PC-9 (cell line): ENCODE measurements at regions not wholly inside any gene's neighbourhood (a gene's known extent, or its start where the extent isn't known, plus 50 kb on each side); places are given as distances from the start of the nearest gene placed in this dataset.

Source experiments
- BruUV-seq: library from RNA; stranded (reverse); fragments of 400-500 nt; replicated peaks from 2 replicates; lab custom pipeline; 2021; lab: Mats Ljungman, UMichigan
- CTCF ChIA-PET: fragments of 300-600 bp; sonication (Branson Sonifier 250); formaldehyde crosslinking; loops from one replicate; lab custom pipeline; 2022; ENCODE audit warnings: antibody characterized with exemption; lab: Charles Lee
- POLR2A ChIA-PET: fragments of 300-600 bp; sonication (Branson Sonifier 250); formaldehyde crosslinking; loops from one replicate; lab custom pipeline; 2022; ENCODE audit warnings: antibody characterized with exemption; ENCODE audit not compliant: unreplicated experiment; lab: Charles Lee
- DNase-seq, 2 experiments: peaks; one replicate each; pipeline versions ENCODE4 v3.0.0 to v3.0.0-alpha.2; 2015 to 2022; ENCODE audit warnings: mixed read lengths in 1 of 2
- H2AFZ ChIP-seq: fragments of 200-600 bp; sonication (generic); 2 replicates; pipeline ENCODE4 v1.8.1; 2017; ENCODE audit warnings: antibody characterized with exemption
- H3F3A ChIP-seq: fragments of 200-600 bp; sonication (generic); 2 replicates; pipeline ENCODE4 v1.8.1; 2017; ENCODE audit warnings: antibody characterized with exemption, mild to moderate bottlenecking, low read depth; ENCODE audit not compliant: insufficient read depth
- H3K27ac ChIP-seq: fragments of 200-600 bp; sonication (generic); 2 replicates; pipeline ENCODE4 v1.6.1; 2016; ENCODE audit warnings: mixed run types
- H3K27me3 ChIP-seq: fragments of 200-600 bp; sonication (generic); 2 replicates; pipeline ENCODE4 v1.6.1; 2016; ENCODE audit warnings: low read depth, mixed run types; ENCODE audit not compliant: insufficient read depth
- H3K36me3 ChIP-seq: fragments of 200-600 bp; sonication (generic); 2 replicates; pipeline ENCODE4 v1.6.1; 2016; ENCODE audit warnings: low read depth, mixed run types
- H3K4me1 ChIP-seq: fragments of 200-600 bp; sonication (generic); replicated peaks from 2 replicates; pipeline ENCODE4 v1.6.1; 2016; ENCODE audit warnings: mixed run types; ENCODE audit not compliant: insufficient read depth
- H3K4me2 ChIP-seq: fragments of 200-600 bp; sonication (generic); 2 replicates; pipeline ENCODE4 v1.6.1; 2017; ENCODE audit warnings: mixed run types
- H3K4me3 ChIP-seq: fragments of 200-600 bp; sonication (generic); 2 replicates; pipeline ENCODE4 v1.6.1; 2016; ENCODE audit warnings: mixed run types
- H3K79me2 ChIP-seq: fragments of 200-600 bp; sonication (generic); 2 replicates; pipeline ENCODE4 v1.6.1; 2017; ENCODE audit warnings: low read depth, mixed run types
- H3K9me2 ChIP-seq: fragments of 200-600 bp; sonication (generic); 2 replicates; pipeline ENCODE4 v1.8.1; 2017; ENCODE audit warnings: mild to moderate bottlenecking; ENCODE audit not compliant: insufficient read depth
- H3K9me3 ChIP-seq: fragments of 200-600 bp; sonication (generic); 2 replicates; pipeline ENCODE4 v1.8.1; 2016; ENCODE audit warnings: low read depth; ENCODE audit not compliant: insufficient read depth
- H4K20me1 ChIP-seq: fragments of 200-600 bp; sonication (generic); 2 replicates; pipeline ENCODE4 v1.8.1; 2017; ENCODE audit not compliant: insufficient read depth
- EZH2 ChIP-seq: fragments of 200-600 bp; sonication (generic); IDR thresholded peaks from 2 replicates; pipeline ENCODE4 v1.8.0; 2017; ENCODE audit warnings: antibody characterized with exemption, low read depth
- intact Hi-C: fragments of 100-400 bp; cut with micrococcal nuclease; formaldehyde crosslinking; loops from one replicate; pipeline ENCODE4 v1.10.0; 2022; ENCODE audit not compliant: unreplicated experiment
- TF ChIP-seq, protein P1 (sequence below): fragments of 200-600 bp; sonication (generic); conservative IDR thresholded peaks from 2 replicates; pipeline ENCODE4 v1.6.1; 2017; ENCODE audit warnings: mixed run types, antibody characterized with exemption, mild to moderate bottlenecking, moderate library complexity

DNA sequence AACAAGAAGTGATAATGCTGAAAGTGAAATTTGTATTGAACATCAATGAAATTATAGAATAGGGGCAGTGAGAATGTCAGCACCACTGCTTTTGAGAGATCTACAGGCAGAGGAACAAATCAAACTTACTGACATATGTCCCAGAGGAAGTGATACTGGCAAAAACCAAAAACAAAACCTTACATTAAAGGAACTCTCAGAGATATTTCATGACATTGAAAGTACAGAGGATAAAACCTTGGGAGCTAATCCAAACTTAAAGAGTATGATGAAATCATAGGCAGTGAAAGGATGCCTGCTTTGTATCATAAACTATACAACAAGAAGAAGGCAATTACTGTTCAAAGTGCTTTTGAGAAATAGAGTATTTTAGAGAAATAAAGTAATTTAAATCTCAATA, 90.4 kb upstream of the SV2C start:
- intact Hi-C loops = no loop called here
- Histone ChIP-seq H3K4me3 (no peak overlapping the region), H3K4me1 (no peaks in the 10 kb centered on the region), H3K27ac (no peak overlapping the region), H3K79me2 (no peaks in the 10 kb centered on the region), H3K9me2 (no peaks in the 10 kb centered on the region; the same call in 1 of the 2 replicates), H3F3A (no peaks in the 10 kb centered on the region), H3K4me2 (no peak overlapping the region), H2AFZ (no peak overlapping the region), H3K9me3 (no peaks in the 10 kb centered on the region), H4K20me1 (no peaks in the 10 kb centered on the region), H3K27me3 (peaks cover 4% of the 10 kb centered on the region; the same call in 1 of the 2 replicates), H3K36me3 (no peaks in the 10 kb centered on the region)
- ChIA-PET POLR2A (no interaction called here), CTCF (no interaction called here)
- no peak for DNase-seq
- no TSS peak for BruUV-seq
- TF ChIP-seq, protein P1, sequence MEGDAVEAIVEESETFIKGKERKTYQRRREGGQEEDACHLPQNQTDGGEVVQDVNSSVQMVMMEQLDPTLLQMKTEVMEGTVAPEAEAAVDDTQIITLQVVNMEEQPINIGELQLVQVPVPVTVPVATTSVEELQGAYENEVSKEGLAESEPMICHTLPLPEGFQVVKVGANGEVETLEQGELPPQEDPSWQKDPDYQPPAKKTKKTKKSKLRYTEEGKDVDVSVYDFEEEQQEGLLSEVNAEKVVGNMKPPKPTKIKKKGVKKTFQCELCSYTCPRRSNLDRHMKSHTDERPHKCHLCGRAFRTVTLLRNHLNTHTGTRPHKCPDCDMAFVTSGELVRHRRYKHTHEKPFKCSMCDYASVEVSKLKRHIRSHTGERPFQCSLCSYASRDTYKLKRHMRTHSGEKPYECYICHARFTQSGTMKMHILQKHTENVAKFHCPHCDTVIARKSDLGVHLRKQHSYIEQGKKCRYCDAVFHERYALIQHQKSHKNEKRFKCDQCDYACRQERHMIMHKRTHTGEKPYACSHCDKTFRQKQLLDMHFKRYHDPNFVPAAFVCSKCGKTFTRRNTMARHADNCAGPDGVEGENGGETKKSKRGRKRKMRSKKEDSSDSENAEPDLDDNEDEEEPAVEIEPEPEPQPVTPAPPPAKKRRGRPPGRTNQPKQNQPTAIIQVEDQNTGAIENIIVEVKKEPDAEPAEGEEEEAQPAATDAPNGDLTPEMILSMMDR = no peak
- TF ChIP-seq EZH2 = no peak

DNA sequence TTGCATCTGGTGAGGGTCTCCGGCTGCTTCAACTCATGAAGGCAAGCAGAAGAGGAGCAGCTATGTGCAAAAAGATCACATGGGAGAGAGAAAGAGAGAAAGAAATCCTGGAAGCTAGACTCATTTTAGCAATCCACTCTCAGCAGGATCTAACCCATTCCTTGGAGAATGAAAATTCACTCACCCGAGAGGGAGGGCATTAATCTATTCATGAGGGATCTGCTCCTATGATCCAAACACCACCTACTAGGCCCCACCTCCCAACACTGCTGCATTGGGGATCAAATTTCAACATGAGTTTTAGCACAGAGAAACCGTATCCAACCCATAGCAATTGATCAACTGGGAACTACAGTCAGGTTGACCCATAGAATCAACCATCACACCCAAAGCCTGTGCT, 98.1 kb upstream of the SV2C start:
- DNase-seq = no peak
- Histone ChIP-seq H4K20me1 (no peaks in the 10 kb centered on the region), H3K4me1 (no peaks in the 10 kb centered on the region), H3K27me3 (peaks cover 4% of the 10 kb centered on the region; the same call in 1 of the 2 replicates), H3K36me3 (no peaks in the 10 kb centered on the region), H3K79me2 (no peaks in the 10 kb centered on the region), H3K4me2 (no peak overlapping the region), H3K4me3 (no peak overlapping the region), H2AFZ (no peak overlapping the region), H3K27ac (no peak overlapping the region), H3K9me3 (no peaks in the 10 kb centered on the region), H3F3A (no peaks in the 10 kb centered on the region), H3K9me2 (no peaks in the 10 kb centered on the region)
- BruUV-seq = no TSS peak
- POLR2A ChIA-PET = no interaction called here
- CTCF ChIA-PET = no interaction called here
- TF ChIP-seq, protein P1 = no peak
- TF ChIP-seq EZH2 = no peak
- intact Hi-C loops = no loop called here

DNA sequence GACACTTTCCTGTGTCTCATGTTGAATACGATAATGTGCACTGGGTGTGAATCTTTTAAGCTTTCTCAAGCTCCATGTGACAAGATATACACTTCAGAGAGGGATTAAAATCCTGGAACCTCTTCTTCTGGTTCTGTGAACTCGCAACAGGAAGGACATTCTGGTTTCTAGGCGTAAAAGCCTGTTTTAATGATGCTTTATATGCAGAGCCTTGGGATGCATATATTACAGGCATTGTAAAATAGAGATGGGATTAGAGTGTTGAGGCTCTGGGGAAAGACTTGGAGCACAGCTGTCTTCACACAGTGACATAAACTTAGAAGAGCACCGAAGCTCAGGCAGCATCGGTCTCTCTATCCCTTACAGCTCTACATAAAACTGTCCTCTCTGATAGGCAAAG, 107.7 kb upstream of the SV2C start:
- no peak for TF ChIP-seq EZH2
- TF ChIP-seq, protein P1 = no peak
- no peaks in the 10 kb centered on the region for H3K4me1 ChIP-seq
- no peaks in the 10 kb centered on the region for H3F3A ChIP-seq
- H3K9me2 ChIP-seq = no peaks in the 10 kb centered on the region
- POLR2A ChIA-PET = no interaction called here
- DNase-seq = no peak
- H3K9me3 ChIP-seq = no peaks in the 10 kb centered on the region
- no peak overlapping the region for H3K4me3 ChIP-seq
- H3K27ac ChIP-seq = no peak overlapping the region
- H3K4me2 ChIP-seq = no peak overlapping the region
- H3K36me3 ChIP-seq = no peaks in the 10 kb centered on the region
- H3K79me2 ChIP-seq = no peaks in the 10 kb centered on the region
- H2AFZ ChIP-seq = no peak overlapping the region
- BruUV-seq = no TSS peak
- intact Hi-C loops = no loop called here
- CTCF ChIA-PET = no interaction called here
- no peaks in the 10 kb centered on the region for H3K27me3 ChIP-seq
- H4K20me1 ChIP-seq = no peaks in the 10 kb centered on the region
